HG02981 (cell line): ENCODE measurements at regions not wholly inside any gene's neighbourhood (a gene's known extent, or its start where the extent isn't known, plus 50 kb on each side); places are given as distances from the start of the nearest gene placed in this dataset.
"Not testable (repeated sequence)": the region's sequence is repeated elsewhere in the genome, so short reads cannot be mapped to it uniquely, and the experiment has no call there.

Experiments
- ATAC-seq: cut with Tn5 transposase; IDR thresholded peaks from one replicate; pipeline ENCODE4 v1.9.1; 2021; ENCODE audit warnings: mild to moderate bottlenecking, moderate library complexity; ENCODE audit not compliant: unreplicated experiment

DNA sequence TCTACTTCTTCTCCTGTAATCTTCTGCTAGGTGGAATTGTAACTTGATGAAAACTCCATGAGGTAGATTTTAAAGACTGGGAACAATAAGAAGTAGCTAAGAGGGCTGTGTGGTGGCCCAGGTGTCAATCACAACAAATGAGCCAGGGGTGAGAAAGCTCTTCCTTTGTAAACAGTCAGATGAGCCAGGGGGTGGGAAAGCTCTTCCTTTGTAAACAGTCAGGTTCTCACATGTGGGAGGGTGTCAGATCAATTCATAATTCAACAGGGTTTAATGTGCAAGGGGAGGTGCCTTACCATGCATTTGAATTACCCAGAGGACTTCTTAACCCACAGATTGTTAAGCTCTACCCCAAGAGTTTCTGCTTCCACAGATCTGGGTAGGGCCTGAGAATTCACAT is 312.4 kb upstream of the AUTS2 start:
- no peak for ATAC-seq

DNA sequence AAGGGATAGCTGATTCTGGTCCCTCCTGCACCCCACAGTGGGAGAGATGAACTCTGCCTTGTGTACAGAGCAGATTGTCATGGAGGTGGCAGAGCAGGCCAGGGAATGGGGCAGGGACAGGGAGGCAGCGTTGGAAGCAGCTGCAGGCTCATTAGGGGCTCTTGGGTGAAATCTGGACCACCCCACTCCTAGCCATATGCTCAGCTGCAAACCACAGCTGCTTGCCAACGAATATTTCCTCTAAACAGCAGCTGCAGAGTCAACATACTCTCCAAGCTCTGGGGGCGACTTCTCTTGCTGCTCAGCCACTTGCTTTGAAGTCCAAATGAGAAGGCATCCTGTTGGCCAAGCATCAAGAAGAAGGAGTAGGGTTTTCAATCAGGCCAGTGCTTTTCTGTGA is 302.3 kb upstream of the AUTS2 start:
- ATAC-seq: no peak

DNA sequence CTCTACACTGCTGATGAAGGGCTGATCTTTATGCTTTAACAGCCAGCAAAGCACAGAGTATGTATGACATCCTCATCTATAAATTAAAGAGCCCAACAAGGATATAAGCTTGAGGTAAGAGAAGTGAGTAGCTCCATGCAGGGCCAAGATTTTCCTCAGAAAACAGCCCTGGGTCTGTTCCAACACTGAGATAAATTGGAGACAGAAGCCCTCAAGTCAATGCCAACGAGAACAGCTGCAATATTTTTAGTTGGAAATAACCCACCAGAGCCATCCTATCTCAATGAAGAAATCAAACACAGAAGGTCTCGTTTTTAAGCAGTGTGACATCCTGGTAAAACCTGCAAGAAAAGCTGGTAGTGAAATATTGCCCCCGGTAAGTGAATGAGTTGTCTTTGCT is 297.0 kb upstream of the AUTS2 start:
- ATAC-seq: no peak

DNA sequence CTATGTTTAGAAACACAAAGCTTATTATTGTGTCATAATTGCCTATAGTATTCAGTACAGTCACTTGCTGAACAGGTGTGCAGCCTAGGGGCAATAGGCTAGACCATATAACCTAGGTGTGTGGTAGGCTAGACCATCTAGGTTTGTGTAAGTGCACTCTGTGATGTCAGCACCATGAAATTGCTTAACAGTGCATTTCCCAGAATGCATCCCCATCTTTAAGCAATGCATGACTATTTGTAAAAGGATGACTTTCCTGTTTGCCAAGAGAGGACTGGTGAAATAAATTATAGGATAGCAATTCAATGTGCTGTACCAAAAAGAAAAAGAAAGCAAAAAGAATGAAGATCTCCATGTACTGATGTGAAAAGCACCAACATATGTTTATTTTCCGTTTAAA is 288.7 kb upstream of the AUTS2 start:
- ATAC-seq: no peak

DNA sequence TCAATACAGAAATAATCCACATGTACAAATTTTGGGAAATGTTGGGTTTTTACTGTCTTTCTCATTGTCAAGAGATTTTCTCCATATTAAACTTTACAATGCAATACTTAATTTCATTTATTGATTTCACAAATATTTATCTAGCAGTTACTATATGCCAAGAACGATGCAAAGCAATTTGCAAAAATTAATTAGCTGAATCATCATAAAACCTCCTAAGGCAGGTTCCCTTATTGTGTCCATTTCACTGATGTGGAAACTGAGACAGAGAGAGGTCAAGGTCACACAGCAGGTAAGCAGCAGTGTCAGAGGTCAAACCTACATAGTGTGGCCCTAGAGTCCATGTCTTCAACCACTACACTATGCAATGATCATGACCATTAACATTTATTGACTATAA is 286.8 kb upstream of the AUTS2 start:
- no peak for ATAC-seq

DNA sequence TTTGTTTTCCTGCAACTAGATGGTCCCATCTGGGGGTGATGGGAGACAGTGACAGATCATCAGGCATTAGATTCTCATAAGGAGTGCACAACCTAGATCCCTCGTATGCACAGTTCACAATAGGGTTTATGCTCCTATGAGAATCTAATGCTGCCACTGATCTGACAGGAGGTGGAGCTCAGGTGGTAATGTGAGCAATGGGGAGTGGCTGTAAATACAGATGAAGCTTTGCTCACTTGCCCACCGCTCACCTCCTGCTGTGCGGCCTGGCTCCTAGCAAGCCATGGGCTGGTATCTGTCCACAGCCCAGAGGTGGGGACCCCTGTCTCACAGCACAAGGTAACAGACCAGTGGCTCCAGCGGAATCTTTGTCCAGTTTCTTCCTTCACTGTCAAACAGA is 284.4 kb upstream of the AUTS2 start:
- not testable (repeated sequence) for ATAC-seq

DNA sequence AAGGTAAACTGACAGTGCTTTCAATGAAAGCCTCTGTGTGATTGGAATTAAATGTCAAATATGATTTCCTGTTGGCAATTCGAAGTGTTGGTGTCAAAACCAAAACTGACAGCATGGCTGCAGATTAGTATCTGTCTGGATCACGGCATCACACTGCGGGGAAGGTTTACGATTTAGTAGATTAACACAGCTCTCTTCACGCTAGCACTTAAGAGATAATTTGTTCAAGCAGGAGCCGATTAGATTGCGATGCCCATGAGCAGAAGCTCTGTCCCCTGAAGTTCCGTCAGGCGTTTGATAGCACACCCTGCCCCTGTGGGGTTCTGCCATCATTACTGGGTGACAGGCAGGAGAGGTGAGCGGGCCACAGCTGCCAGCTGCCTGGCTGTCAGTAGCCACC is 279.5 kb upstream of the AUTS2 start:
- ATAC-seq: no peak

DNA sequence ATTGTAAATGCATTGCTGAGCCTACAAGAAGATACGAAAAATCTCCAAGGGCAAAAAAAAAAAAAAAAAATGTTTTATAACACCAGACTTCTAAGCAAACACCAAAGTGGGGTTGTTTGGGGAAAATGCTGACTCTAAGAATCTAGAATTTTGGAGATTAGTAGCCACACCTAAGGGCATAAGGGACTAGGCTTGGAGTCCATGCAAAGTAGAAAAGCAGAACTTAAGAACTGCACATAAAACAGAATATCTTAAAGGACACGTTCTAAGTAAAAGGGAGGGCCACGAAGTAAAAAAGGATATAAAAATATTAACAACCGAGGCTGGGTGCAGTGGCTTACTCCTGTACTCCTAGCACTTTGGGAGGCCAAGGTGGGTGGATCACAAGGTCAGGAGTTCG is 269.8 kb upstream of the AUTS2 start:
- no peak for ATAC-seq

DNA sequence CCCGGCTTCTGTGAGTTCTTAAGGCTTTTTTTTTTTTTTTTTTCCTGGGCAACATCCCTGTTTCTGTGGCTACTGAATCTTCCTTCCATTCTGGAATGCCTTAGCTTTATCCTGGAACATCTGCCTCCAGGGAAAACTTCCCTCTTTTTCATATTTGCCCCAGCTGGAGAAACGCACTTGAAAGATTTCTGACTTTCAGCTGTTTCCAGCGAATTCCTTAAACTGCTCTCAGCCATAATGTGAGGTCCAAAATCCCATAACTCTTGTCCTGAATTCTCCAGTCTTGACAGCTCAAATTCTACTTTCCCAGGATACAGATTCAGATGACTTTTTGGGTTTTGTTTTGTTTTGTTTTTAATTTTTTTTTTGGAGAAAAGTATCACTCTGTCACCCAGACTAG is 263.6 kb upstream of the AUTS2 start:
- ATAC-seq: no peak

DNA sequence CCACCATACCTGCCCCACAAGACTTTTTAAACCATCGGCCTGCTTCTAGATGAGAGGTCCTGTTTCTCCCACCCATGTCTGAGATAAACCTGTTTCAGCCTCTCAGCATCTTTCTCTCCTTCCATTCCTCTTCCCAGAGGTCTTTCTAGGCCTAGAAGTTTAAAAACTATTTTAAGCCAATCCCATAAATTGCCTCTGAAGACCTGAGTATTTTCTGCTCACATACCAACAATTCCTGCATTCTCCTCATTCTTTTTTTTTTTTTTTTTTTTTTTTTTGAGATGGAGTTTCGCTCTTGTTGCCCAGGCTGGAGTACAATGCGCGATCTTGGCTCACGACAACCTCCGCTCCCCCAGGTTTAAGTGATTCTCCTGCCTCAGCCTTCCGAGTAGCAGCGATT is 262.9 kb upstream of the AUTS2 start:
- no peak for ATAC-seq

DNA sequence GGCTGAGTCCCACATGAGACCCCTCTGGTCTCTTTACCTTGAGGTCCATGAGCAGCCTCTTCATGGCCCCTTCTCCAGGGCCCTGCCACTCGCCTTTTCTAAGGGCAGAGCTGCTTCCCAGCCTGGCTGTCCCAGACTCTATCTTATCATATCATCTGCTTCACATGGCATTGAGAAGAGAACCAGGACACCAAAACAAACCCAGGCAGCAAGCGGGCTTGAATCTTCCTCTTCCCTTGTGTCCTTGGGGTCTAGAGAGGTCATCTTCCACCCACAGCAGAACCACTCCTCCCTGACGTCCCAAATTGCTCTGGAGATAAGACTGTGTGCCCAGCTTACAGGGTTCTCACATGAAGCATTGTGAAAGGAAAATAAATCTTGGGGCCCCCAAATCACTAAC is 261.3 kb upstream of the AUTS2 start:
- ATAC-seq: no peak

DNA sequence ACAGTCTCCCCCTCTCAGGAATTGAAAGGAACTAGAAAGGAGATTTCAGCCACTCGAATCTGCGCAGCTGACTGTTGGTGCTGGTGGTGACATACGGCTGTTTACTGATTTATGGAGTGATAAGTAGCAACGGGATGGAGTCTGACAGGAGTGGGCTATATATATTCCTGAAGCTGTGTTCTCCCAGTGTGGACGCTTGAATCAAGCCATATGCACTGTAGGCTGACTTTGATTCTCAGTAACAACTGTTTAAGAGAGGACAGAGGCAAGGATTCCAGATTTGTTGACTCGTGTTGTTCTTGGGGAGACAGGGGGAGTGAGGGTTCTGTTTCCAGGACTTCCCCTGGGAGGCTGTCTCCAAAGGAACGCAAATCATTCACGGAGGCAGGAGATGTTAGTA is 260.1 kb upstream of the AUTS2 start:
- ATAC-seq: no peak

DNA sequence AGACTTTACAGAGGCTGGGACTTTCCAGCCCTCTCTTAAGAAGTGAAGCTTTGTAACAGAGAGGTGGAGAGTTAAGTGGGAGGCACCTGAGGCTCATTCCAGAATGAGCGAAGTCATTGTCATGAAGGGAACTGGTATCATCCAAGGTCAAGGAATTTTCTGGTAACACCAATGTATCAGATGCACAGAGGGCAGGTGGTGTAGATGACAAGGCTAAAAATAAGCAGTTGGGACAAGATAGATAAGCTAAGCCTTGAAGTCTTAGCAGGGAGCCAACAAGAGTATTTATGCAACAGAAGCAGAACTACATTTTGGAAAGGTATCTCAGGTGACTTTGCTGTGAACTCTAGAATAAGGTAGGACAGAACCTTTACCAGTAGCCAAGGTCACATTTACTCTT is 257.0 kb upstream of the AUTS2 start:
- ATAC-seq: no peak

DNA sequence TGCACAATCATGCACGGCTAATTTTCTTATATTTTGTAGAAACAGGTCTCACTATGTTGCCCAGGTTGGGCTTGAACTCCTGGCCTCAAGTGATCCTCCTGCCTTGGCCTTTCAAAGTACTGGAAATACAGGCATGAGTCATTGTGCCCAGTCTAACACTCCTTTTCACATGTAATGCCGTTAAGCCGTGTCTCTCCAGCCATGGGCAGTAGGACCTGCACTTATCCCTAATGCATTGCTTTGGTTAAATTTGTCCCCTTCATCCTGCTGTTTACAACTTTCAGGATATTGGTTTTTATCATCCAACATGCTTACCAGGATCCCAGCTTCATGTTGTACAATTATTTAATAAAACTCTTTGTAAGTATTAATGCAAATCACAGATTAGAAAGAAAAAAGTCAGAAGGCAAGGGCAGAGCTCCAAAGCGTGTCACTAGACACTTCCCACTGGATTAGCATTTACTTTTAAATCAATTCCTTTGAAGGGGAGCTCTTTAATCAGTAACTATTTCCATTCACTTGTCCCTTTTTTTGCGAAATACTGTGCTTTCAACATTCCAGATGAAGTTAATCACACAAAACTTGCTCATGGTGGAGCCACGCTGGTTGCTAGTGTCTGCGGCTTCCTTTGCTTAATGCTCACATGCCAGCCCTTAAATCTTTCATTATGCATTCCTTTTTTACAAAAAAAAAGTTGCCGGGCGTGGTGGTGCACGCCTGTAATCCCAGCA is 256.0 kb upstream of the AUTS2 start:
- no peak for ATAC-seq

DNA sequence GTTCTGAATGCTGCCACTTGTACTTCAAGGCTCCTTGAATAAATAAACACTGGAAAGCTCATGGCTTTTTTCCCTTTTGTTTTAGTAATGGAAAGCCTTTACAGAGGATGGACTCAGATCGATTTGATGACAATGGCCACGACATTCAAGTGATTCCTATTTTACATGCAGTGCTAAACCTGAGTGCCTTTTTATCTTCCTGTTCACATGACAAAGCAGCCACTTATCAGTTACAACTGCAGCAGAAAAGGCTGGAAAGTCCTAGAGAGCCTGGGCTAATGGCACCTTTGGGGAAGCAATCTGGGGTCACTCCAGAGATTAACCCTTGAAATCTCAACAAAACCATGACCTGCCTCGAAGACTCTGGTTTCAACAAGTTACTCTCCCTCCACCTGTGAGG is 249.0 kb upstream of the AUTS2 start:
- no peak for ATAC-seq

DNA sequence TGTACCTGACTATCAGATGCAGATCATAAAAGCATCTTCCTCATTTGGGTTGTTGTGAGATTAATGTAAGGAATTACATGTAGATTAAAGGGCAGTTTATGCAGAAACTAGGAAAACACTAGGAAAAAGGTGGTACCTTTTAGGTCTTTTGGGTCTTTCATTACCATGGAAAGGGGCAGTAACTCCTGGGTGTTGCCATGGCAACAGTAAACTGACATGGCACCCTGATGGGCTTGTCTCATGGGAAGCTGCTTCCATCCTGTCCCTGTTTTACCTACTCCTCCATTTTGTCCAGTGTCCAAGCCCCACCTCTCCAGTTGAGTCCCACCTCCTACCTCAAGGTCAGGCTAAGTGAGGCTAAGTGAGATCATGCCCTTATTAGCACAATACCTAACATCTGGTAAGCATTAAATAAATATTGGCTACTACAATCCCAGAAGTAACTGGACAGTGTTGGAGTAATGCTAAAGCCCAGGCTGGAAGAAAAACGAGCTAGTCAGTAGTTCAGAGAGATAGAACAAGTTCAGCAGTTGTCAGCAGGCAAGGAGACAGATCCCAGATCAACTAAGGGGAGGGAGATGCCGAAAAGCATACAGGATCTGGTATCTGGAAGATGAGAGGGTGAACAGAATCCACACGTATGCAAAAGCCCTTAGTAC is 240.0 kb upstream of the AUTS2 start:
- no peak for ATAC-seq

DNA sequence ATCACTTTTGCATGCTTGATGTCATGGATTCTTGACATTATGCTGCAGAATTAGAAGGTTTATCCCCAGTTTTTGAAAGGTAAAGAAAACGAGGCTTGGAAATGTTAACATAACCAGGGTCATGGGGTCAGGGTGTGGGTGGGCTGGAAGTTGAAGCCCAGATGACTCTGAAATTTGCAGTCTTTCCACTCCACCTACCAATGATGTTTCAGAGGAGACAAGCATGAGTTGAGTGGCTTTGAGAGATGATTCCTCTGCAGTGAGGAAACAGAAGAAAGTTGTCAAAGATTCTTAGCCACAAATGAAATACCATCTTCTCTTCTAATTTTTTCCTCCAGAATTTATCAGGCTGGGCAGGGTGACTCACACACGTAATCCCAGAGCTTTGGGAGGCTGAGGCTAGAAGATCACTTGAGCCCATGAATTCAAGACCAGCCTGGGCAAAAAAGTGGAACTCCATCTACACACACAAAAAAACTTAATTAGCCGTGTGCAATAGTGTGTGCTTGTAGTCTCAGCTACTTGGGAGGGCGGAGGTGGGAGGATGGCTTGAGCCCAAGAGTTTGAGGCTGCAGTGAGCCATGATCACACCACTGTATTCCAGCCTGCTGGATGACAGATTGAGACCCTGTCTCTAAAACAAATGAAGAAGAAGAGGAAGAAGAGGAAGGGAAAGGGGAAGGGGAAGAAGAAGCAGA is 239.1 kb upstream of the AUTS2 start:
- ATAC-seq: no peak

DNA sequence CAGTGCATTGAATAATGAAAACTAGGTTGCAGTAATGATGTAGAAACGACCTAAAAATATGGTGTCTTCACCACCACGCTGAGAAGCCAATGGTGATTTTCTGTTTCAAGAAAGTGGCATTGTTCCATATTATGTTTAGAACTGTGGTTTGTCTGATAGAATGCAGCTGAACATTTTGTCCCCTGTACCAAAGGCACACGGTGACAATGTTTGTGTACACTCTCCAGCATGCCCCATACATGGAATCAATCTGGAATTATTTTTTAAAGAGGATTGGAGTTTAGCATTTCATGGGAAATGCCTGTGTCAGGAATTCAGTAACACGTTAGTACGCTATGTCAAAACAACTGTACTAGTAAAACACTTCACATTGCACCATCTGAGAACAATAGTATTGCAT is 237.4 kb upstream of the AUTS2 start:
- ATAC-seq: no peak

DNA sequence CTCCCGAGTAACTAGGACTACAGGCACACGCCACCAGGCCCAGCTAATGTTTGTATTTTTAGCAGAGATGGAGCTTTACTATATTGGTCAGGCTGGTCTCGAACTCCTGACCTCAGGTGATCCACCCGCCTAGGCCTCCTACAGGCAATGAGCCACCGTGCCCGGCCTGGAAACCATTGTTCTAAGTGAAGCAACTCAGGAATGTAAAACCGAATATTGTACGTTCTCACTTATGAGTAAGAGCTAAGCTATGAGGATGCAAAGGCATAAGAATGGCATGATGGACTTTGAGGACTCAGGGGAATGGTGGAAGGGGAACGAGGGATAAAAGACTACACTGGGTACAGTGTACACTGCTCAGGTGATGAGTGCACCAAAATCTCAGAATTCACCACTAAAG is 235.1 kb upstream of the AUTS2 start:
- ATAC-seq: no peak

DNA sequence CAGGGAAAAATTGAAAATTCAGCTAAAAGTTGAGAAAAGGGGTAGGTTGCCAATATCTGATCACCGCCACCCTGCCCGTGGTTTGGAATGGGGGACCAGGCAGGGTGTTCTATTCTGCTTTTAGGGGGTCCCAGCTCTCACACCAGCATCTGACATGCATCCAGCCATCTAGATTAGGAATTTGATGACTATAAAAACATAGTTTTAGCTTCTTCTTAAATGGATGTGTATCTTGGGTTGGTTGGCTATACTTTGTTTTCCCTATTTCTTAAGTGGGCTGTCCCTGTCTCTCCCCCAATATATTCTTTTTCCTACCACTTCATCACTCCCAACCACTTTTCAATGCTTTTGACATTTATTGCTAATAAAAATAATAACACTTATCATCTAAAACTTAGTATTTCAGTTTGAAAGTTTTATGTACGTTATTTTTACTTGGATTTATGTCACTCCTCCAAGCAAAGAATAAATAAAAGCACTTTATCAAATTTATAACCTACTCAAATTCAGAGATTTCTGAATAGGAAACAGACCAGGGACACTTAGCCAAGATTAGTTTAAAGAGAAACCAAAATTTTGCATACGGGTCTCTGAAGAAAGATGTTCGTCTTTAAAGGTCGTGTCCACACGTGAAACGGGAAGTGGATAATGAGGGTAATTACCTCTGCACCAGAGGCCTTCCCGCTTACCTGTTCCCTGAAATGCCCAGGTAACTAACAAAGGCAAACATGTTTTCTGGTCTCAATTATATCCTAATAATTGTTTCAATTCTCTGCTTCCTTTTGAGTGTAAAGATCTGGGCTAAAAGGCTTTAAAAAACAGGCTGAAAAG is 233.2 kb upstream of the AUTS2 start:
- ATAC-seq: no peak

DNA sequence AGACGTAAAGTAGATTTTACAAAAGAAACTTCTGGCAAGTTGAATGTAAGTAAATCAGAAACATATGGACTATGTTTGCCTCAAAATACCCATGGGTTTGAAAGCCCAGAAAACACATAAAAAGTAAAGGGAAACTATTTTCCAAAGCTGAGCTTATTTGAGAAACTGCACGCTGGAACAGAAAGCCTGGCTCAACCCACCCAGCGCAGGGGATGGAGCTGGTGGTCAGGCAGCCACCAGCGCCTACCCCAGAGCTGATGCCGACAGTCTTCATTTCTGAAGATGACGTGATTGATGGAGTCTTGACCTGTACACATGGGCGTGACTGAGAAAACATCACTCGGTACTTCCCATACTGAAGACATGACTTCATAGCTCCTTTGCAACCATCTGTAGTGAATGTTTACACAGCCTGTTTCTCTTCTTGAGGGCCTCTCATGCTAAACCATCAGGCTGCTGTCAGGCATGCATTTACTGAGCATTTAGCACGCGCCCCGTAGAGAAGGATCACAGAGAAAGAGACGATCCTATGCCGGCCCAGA is 232.6 kb upstream of the AUTS2 start:
- no peak for ATAC-seq
